Astrocyte of the cerebellum (primary cell): ENCODE measurements at regions not wholly inside any gene's neighbourhood (a gene's known extent, or its start where the extent isn't known, plus 50 kb on each side); places are given as distances from the start of the nearest gene placed in this dataset.

Experiments used
- DNase-seq: peaks from one replicate; pipeline ENCODE4 v3.0.0-alpha.2; 2011; ENCODE audit warnings: low read depth
- H3K4me3 ChIP-seq: 2 replicates; pipeline ENCODE4 v1.5.1; 2011; ENCODE audit warnings: mild to moderate bottlenecking, low read depth, low read length, moderate library complexity
- in situ Hi-C: cut with HindIII; loops from 2 replicates; pipeline ENCODE4 v1.10.0; 2017; ENCODE audit warnings: low sequenced_read_pairs
- TF ChIP-seq, protein P1 (sequence below): IDR thresholded peaks from 2 replicates; pipeline ENCODE4 v1.5.1; 2012; ENCODE audit warnings: low read length, low read depth, moderate library complexity, mild to moderate bottlenecking; ENCODE audit errors: missing control alignments

DNA sequence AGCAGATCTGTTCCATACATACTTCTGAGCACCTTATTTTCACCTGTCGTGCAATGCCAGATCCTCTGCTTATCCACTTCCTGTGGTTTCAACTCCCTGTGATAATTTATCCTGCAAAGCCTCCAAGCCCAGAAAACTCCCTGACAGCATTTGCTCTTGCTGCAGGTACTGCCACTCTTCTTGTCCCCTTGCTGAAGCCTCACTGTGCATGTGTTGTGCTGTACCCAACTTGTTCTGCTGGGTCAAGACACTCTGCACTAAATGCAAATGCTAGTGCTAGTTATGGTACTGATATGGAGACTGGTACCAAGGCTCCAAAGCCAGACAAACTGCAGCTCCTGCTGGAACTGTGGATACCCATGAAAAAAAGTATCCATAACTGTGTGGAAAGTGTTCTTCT lies 315.4 kb upstream of the MIR17HG start:
- no peak overlapping the region for H3K4me3 ChIP-seq
- in situ Hi-C loops = no loop called here
- no peak for DNase-seq
- TF ChIP-seq, protein P1, sequence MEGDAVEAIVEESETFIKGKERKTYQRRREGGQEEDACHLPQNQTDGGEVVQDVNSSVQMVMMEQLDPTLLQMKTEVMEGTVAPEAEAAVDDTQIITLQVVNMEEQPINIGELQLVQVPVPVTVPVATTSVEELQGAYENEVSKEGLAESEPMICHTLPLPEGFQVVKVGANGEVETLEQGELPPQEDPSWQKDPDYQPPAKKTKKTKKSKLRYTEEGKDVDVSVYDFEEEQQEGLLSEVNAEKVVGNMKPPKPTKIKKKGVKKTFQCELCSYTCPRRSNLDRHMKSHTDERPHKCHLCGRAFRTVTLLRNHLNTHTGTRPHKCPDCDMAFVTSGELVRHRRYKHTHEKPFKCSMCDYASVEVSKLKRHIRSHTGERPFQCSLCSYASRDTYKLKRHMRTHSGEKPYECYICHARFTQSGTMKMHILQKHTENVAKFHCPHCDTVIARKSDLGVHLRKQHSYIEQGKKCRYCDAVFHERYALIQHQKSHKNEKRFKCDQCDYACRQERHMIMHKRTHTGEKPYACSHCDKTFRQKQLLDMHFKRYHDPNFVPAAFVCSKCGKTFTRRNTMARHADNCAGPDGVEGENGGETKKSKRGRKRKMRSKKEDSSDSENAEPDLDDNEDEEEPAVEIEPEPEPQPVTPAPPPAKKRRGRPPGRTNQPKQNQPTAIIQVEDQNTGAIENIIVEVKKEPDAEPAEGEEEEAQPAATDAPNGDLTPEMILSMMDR = no peak

DNA sequence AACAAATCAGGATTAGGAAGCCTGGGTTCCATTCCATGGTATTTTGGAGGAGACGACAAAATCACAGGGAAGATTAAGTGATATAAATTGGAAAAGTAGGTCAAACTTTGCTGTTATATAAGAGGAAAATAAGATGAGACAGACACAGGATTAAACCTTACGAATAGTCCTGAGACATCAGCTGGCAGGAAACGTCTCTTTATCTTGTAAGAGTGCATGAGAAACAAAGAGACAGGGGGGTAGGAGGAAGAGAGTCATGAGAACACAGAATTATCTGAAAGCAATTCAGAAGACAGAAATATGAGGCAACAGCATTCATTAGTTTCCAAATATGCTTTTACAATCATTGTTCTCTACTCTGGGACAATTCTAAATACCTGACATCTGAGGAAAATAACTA lies 310.6 kb upstream of the MIR17HG start:
- TF ChIP-seq, protein P1 = no peak
- in situ Hi-C loops = no loop called here
- H3K4me3 ChIP-seq = no peak overlapping the region
- DNase-seq = no peak

DNA sequence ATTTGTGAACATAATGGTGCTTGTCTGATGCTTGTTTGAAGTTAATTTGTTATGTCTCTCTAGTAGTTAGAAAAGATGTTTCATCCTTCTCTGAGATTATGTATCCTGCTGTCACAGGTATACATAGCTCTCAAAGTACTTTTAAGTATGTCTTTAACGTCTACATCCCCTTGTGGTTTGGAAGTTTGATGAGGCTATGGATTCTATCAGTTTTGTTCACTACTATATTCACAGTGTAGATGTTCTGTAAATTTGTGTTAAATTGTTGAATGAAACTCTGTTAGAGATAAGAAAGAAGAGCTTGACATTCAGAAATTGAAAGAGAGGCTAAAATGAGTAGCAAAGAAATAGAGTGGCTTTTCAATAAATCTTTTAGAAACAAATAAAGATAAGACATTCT lies 304.6 kb upstream of the MIR17HG start:
- TF ChIP-seq, protein P1 = no peak
- in situ Hi-C loops = no loop called here
- no peak overlapping the region for H3K4me3 ChIP-seq
- no peak for DNase-seq

DNA sequence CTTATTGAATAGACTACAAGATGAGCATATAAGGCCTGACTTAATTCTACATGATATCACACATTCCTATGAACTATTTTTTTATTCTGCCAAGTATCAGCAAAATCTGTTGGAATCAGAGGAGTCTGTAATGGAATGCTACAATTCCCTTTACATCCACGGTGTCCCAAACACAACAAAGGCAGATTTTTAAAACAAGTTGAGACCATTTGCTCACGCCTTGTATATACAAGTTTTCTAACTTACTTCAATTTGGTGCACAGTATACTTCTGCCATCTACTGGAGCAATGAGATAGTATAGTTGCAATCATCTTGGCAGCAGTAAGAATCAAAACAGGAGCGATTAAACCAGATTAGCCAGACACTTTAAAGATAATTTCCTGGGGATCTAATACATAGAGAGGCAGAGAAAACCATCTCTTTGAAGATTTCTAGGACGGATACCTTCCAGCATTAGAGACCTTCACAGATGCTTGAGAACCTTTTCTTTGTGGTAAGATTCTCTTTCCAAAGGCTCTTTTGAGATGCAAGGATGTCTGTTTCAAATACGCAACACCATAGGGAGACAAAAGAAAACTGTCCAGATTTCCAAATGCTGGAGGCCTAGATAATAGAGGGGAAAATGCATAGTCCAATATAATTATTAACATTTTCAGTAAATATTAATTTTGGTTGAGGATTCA lies 302.0 kb upstream of the MIR17HG start:
- TF ChIP-seq, protein P1 = peak; percentile 34
- in situ Hi-C loops = no loop called here
- DNase-seq = no peak
- H3K4me3 ChIP-seq = no peak overlapping the region

DNA sequence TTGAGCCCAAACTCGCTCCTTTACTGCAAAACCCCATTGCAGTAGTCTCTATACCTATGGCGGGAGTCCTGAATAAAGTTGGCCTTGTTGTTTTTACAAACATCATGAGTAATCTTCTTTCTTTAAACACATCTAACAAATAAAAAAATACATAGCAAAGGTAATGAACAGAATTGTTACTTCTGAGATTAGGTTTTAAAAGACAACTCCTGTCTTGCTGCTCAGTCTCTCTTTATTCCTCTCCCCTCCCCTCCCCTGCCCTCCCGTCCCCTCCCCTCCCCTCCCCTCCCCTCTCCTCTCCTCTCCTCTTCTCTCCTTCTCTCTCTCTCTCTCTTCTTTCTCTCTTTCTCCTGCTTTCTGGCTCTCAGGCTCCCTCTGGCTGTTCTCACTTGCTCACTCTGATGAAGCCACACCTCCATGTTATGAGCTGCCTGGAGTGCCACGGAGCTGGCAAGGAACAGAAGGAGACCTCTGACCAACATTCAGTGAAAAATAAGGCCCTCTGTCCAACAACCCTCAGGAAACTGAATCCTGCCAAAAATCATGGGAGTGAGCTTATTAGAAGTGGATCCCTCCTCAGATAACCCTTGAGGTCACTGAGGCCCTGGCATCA lies 300.7 kb upstream of the MIR17HG start:
- no peak for DNase-seq
- TF ChIP-seq, protein P1 = no peak
- H3K4me3 ChIP-seq = no peak overlapping the region
- in situ Hi-C loops = no loop called here

DNA sequence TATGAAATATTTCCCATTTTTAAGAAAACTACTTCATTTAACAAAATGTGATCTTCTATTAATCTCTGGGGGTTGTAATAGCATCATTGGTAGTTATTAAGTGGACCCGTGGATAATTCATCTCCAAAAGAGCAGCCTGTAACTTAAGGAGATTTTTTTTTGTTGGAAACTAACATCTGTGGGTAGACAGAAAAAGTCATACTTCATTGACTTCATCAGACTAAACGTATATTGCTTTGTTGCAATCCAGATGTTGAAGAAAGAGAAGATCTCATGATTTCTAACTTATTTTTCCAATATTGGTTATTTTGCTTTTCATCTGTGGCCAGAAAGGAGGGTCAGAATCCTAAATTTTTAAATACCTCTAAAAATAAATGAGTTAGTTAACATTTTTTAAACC lies 296.5 kb upstream of the MIR17HG start:
- in situ Hi-C loops = no loop called here
- no peak for DNase-seq
- TF ChIP-seq, protein P1 = no peak
- no peak overlapping the region for H3K4me3 ChIP-seq
